GM12878 (cell line): ENCODE measurements at regions not wholly inside any gene's neighbourhood (a gene's known extent, or its start where the extent isn't known, plus 50 kb on each side); places are given as distances from the start of the nearest gene placed in this dataset.

Source experiments
- ATAC-seq: fragments of 200-7000 bp; cut with Tn5 transposase; 3 replicates; pipeline ENCODE4 v1.9.1; 2020; ENCODE audit warnings: mild to moderate bottlenecking, moderate library complexity
- BruUV-seq: library from RNA; stranded (reverse); fragments of 400-500 nt; replicated peaks from 2 replicates; lab custom pipeline; 2021; lab: Mats Ljungman, UMichigan
- CTCF ChIA-PET: fragments of 300-600 bp; sonication (Branson Sonifier 250); formaldehyde crosslinking; extraction: SDS; loops from one replicate; lab custom pipeline; 2021; ENCODE audit warnings: inconsistent platforms; lab: Yijun Ruan, JAX
- POLR2A ChIA-PET: fragments of 350-600 bp; formaldehyde crosslinking; extraction: SDS; loops from one replicate; lab custom pipeline; 2021; ENCODE audit warnings: inconsistent platforms; lab: Charles Lee
- RAD21 ChIA-PET: fragments of 300-600 bp; sonication (Branson Sonifier 250); formaldehyde crosslinking; loops from one replicate; lab custom pipeline; 2023; ENCODE audit warnings: antibody characterized with exemption; ENCODE audit not compliant: unreplicated experiment; lab: Charles Lee
- SMC1A ChIA-PET: fragments of 300-600 bp; sonication (Branson Sonifier 250); formaldehyde crosslinking; loops from one replicate; lab custom pipeline; 2023; ENCODE audit not compliant: unreplicated experiment, uncharacterized antibody; lab: Charles Lee
- DNase-seq: peaks from one replicate; pipeline ENCODE4 v3.0.0-alpha.2; 2011; ENCODE audit warnings: low read depth, low spot score
- FAIRE-seq: peaks from 3 replicates; lab custom pipeline; 2011; peaks lifted over from hg19 to GRCh38; lab: Jason Lieb, UNC
- H2AFZ ChIP-seq: 2 replicates; pipeline ENCODE4 v1.6.0; 2011; ENCODE audit warnings: low read depth, low read length, control low read depth; ENCODE audit not compliant: control insufficient read depth
- H3K27ac ChIP-seq: 2 replicates; pipeline ENCODE4 v1.5.1; 2011; ENCODE audit warnings: control low read depth; ENCODE audit not compliant: control insufficient read depth, insufficient read depth
- H3K27me3 ChIP-seq, 2 experiments: replicated peaks in 1 of 2; 2 replicates each; pipeline versions ENCODE4 v1.6.0 to v1.6.1; 2011; ENCODE audit warnings: low read length in 1 of 2; ENCODE audit not compliant: control insufficient read depth in 2 of 2, insufficient read depth in 2 of 2
- H3K36me3 ChIP-seq, 2 experiments: 2 replicates each; pipeline ENCODE4 v1.5.1; 2011; ENCODE audit warnings: low read length in 1 of 2; ENCODE audit not compliant: control insufficient read depth in 2 of 2, insufficient read depth in 2 of 2
- H3K4me1 ChIP-seq: 2 replicates; pipeline ENCODE4 v1.6.1; 2011; ENCODE audit warnings: mild to moderate bottlenecking, low read length, moderate library complexity, mixed read lengths; ENCODE audit not compliant: control insufficient read depth, insufficient read depth
- H3K4me2 ChIP-seq: 2 replicates; pipeline ENCODE4 v1.6.0; 2011; ENCODE audit warnings: control low read depth; ENCODE audit not compliant: control insufficient read depth, insufficient read depth
- H3K4me3 ChIP-seq: fragments of 200-600 bp; sonication (generic); 2 replicates; pipeline ENCODE4 v1.5.1; 2016
- H3K79me2 ChIP-seq: 2 replicates; pipeline ENCODE4 v1.6.0; 2011; ENCODE audit warnings: low read length; ENCODE audit not compliant: control insufficient read depth, insufficient read depth
- H3K9ac ChIP-seq: 2 replicates; pipeline ENCODE4 v1.8.0; 2011; ENCODE audit warnings: low read length, control low read depth, mixed read lengths; ENCODE audit not compliant: control insufficient read depth, insufficient read depth
- H3K9me3 ChIP-seq: replicated peaks from 3 replicates; pipeline ENCODE4 v1.5.1; 2011; ENCODE audit warnings: mild to moderate bottlenecking, low read length; ENCODE audit not compliant: control insufficient read depth, insufficient read depth
- H4K20me1 ChIP-seq: 2 replicates; pipeline ENCODE4 v1.6.0; 2011; ENCODE audit not compliant: control insufficient read depth, insufficient read depth
- CHD4 ChIP-seq: fragments of 200-600 bp; sonication (generic); IDR thresholded peaks from 2 replicates; pipeline ENCODE4 v1.6.1; 2016; ENCODE audit warnings: mild to moderate bottlenecking
- EZH2 ChIP-seq: IDR thresholded peaks from 2 replicates; pipeline ENCODE4 v1.6.1; 2012; ENCODE audit warnings: low read depth, mild to moderate bottlenecking, control low read depth, inconsistent platforms, low read length, borderline replicate concordance; ENCODE audit not compliant: control insufficient read depth
- FOXK2 ChIP-seq: fragments of 450-650 bp; IDR thresholded peaks from 2 replicates; pipeline ENCODE4 v1.6.1; 2017; ENCODE audit warnings: mild to moderate bottlenecking, moderate library complexity
- MTA2 ChIP-seq: fragments of 450-650 bp; IDR thresholded peaks from 2 replicates; pipeline ENCODE4 v1.6.1; 2016; ENCODE audit warnings: low read depth, mild to moderate bottlenecking, moderate library complexity
- MYB ChIP-seq: fragments of 150-350 bp; IDR thresholded peaks from 2 replicates; pipeline ENCODE4 v1.6.1; 2014; ENCODE audit warnings: mild to moderate bottlenecking, low read depth, low read length, borderline replicate concordance
- NBN ChIP-seq: fragments of 450-650 bp; IDR thresholded peaks from 2 replicates; pipeline ENCODE4 v1.6.1; 2016
- SMAD1 ChIP-seq: fragments of 450-650 bp; IDR thresholded peaks from 2 replicates; pipeline ENCODE4 v1.6.1; 2018; ENCODE audit warnings: mild to moderate bottlenecking, low read depth; ENCODE audit not compliant: partially characterized antibody
- SMAD5 ChIP-seq: IDR thresholded peaks from 2 replicates; pipeline ENCODE4 v1.6.1; 2016; ENCODE audit warnings: antibody characterized with exemption, low read depth
- ZBED1 ChIP-seq: IDR thresholded peaks from 2 replicates; pipeline ENCODE4 v1.6.1; 2016; ENCODE audit warnings: borderline replicate concordance
- ZZZ3 ChIP-seq: IDR thresholded peaks from 2 replicates; pipeline ENCODE4 v1.6.1; 2011; ENCODE audit warnings: low read depth; ENCODE audit not compliant: control insufficient read depth, insufficient read length
- WGBS: methylation state at CpG from one replicate; pipeline ENCODE4 v1.1.6; 2016; ENCODE audit warnings: low lambda C conversion rate; ENCODE audit not compliant: insufficient replicate concordance, insufficient coverage; ENCODE audit errors: missing lambda C conversion rate; 5-methylcytosine and 5-hydroxymethylcytosine counted together
- in situ Hi-C: fragments of 300-500 bp; cut with MboI; formaldehyde crosslinking; loops from 9 replicates; pipeline ENCODE4 v1.14.3; 2018; ENCODE audit warnings: mixed read lengths
- intact Hi-C: fragments of 100-400 bp; cut with micrococcal nuclease; formaldehyde crosslinking; loops from one replicate; pipeline ENCODE4 v1.14.2; 2022; ENCODE audit not compliant: unreplicated experiment
- TF ChIP-seq, protein P1 (sequence below): fragments of 450-650 bp; IDR thresholded peaks from 2 replicates; pipeline ENCODE4 v1.6.1; 2016; ENCODE audit warnings: mild to moderate bottlenecking
- TF ChIP-seq, protein P2 (sequence below): fragments of 450-650 bp; IDR thresholded peaks from 2 replicates; pipeline ENCODE4 v1.6.1; 2017; ENCODE audit warnings: mild to moderate bottlenecking, moderate library complexity
- TF ChIP-seq, protein P3 (sequence below): IDR thresholded peaks from 2 replicates; pipeline ENCODE4 v1.6.1; 2012; ENCODE audit warnings: low read length, inconsistent platforms
- TF ChIP-seq, protein P4 (sequence below): IDR thresholded peaks from 2 replicates; pipeline ENCODE4 v1.6.1; 2012; ENCODE audit warnings: improper control_type of control experiment, low read depth, low read length; ENCODE audit not compliant: insufficient replicate concordance

DNA sequence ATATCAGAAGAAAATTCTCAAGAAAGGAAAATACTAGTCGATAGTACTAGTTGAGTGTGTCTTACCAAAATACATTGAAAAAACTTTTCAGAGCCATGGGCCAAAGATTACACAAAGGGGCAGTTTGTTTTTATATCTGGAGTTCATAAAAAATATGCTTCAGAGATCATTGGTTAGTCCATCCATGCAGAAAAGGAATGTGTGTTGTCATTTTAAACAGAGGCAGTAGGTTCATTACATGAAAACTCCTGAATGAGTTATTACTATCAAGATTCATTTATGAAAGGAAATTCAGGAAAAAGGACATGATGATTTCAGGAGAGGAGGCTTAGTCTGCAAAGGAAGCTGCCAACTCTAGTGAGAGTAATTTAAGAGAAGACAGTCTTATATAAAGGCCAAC is 354.8 kb downstream of the AEBP2 start:
- H3K36me3 ChIP-seq: no peaks in the 10 kb centered on the region
- H3K9ac ChIP-seq: no peak overlapping the region
- SMC1A ChIA-PET: no interaction called here
- BruUV-seq: no TSS peak
- H3K27ac ChIP-seq: no peak overlapping the region
- H3K4me3 ChIP-seq: no peak overlapping the region
- TF ChIP-seq ZZZ3: no peak
- TF ChIP-seq, protein P1, sequence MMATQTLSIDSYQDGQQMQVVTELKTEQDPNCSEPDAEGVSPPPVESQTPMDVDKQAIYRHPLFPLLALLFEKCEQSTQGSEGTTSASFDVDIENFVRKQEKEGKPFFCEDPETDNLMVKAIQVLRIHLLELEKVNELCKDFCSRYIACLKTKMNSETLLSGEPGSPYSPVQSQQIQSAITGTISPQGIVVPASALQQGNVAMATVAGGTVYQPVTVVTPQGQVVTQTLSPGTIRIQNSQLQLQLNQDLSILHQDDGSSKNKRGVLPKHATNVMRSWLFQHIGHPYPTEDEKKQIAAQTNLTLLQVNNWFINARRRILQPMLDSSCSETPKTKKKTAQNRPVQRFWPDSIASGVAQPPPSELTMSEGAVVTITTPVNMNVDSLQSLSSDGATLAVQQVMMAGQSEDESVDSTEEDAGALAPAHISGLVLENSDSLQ: no peak
- no peak for TF ChIP-seq MTA2
- TF ChIP-seq EZH2: no peak
- no peak for TF ChIP-seq NBN
- no peak for TF ChIP-seq SMAD1
- TF ChIP-seq MYB: no peak
- TF ChIP-seq, protein P2, sequence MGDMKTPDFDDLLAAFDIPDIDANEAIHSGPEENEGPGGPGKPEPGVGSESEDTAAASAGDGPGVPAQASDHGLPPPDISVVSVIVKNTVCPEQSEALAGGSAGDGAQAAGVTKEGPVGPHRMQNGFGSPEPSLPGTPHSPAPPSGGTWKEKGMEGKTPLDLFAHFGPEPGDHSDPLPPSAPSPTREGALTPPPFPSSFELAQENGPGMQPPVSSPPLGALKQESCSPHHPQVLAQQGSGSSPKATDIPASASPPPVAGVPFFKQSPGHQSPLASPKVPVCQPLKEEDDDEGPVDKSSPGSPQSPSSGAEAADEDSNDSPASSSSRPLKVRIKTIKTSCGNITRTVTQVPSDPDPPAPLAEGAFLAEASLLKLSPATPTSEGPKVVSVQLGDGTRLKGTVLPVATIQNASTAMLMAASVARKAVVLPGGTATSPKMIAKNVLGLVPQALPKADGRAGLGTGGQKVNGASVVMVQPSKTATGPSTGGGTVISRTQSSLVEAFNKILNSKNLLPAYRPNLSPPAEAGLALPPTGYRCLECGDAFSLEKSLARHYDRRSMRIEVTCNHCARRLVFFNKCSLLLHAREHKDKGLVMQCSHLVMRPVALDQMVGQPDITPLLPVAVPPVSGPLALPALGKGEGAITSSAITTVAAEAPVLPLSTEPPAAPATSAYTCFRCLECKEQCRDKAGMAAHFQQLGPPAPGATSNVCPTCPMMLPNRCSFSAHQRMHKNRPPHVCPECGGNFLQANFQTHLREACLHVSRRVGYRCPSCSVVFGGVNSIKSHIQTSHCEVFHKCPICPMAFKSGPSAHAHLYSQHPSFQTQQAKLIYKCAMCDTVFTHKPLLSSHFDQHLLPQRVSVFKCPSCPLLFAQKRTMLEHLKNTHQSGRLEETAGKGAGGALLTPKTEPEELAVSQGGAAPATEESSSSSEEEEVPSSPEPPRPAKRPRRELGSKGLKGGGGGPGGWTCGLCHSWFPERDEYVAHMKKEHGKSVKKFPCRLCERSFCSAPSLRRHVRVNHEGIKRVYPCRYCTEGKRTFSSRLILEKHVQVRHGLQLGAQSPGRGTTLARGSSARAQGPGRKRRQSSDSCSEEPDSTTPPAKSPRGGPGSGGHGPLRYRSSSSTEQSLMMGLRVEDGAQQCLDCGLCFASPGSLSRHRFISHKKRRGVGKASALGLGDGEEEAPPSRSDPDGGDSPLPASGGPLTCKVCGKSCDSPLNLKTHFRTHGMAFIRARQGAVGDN: no peak
- TF ChIP-seq CHD4: no peak
- TF ChIP-seq, protein P3, sequence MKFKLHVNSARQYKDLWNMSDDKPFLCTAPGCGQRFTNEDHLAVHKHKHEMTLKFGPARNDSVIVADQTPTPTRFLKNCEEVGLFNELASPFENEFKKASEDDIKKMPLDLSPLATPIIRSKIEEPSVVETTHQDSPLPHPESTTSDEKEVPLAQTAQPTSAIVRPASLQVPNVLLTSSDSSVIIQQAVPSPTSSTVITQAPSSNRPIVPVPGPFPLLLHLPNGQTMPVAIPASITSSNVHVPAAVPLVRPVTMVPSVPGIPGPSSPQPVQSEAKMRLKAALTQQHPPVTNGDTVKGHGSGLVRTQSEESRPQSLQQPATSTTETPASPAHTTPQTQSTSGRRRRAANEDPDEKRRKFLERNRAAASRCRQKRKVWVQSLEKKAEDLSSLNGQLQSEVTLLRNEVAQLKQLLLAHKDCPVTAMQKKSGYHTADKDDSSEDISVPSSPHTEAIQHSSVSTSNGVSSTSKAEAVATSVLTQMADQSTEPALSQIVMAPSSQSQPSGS: no peak
- TF ChIP-seq SMAD5: no peak
- TF ChIP-seq, protein P4, sequence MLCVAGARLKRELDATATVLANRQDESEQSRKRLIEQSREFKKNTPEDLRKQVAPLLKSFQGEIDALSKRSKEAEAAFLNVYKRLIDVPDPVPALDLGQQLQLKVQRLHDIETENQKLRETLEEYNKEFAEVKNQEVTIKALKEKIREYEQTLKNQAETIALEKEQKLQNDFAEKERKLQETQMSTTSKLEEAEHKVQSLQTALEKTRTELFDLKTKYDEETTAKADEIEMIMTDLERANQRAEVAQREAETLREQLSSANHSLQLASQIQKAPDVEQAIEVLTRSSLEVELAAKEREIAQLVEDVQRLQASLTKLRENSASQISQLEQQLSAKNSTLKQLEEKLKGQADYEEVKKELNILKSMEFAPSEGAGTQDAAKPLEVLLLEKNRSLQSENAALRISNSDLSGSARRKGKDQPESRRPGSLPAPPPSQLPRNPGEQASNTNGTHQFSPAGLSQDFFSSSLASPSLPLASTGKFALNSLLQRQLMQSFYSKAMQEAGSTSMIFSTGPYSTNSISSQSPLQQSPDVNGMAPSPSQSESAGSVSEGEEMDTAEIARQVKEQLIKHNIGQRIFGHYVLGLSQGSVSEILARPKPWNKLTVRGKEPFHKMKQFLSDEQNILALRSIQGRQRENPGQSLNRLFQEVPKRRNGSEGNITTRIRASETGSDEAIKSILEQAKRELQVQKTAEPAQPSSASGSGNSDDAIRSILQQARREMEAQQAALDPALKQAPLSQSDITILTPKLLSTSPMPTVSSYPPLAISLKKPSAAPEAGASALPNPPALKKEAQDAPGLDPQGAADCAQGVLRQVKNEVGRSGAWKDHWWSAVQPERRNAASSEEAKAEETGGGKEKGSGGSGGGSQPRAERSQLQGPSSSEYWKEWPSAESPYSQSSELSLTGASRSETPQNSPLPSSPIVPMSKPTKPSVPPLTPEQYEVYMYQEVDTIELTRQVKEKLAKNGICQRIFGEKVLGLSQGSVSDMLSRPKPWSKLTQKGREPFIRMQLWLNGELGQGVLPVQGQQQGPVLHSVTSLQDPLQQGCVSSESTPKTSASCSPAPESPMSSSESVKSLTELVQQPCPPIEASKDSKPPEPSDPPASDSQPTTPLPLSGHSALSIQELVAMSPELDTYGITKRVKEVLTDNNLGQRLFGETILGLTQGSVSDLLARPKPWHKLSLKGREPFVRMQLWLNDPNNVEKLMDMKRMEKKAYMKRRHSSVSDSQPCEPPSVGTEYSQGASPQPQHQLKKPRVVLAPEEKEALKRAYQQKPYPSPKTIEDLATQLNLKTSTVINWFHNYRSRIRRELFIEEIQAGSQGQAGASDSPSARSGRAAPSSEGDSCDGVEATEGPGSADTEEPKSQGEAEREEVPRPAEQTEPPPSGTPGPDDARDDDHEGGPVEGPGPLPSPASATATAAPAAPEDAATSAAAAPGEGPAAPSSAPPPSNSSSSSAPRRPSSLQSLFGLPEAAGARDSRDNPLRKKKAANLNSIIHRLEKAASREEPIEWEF: no peak
- TF ChIP-seq ZBED1: no peak
- no peak for TF ChIP-seq FOXK2
- POLR2A ChIA-PET: no interaction called here
- no peaks in the 10 kb centered on the region for H3K4me1 ChIP-seq
- FAIRE-seq (no peak), DNase-seq (no peak), ATAC-seq (no peak)
- H3K4me2 ChIP-seq: no peak overlapping the region
- 21% methylated on average over 1 of the region's 1 CpG for WGBS
- H4K20me1 ChIP-seq: no peaks in the 10 kb centered on the region
- in situ Hi-C loops: no loop called here
- no peaks in the 10 kb centered on the region for H3K9me3 ChIP-seq
- H2AFZ ChIP-seq: no peak overlapping the region
- H3K79me2 ChIP-seq: no peaks in the 10 kb centered on the region
- intact Hi-C loops: no loop called here
- CTCF ChIA-PET: no interaction called here
- no peaks in the 10 kb centered on the region for H3K27me3 ChIP-seq
- RAD21 ChIA-PET: no interaction called here
